MM.1S (cell line): ENCODE measurements at regions not wholly inside any gene's neighbourhood (a gene's known extent, or its start where the extent isn't known, plus 50 kb on each side); places are given as distances from the start of the nearest gene placed in this dataset.
"Not testable (repeated sequence)": the region's sequence is repeated elsewhere in the genome, so short reads cannot be mapped to it uniquely, and the experiment has no call there.

ENCODE experiments used
- EZH2 ChIP-seq: fragments of 300-600 bp; sonication (generic); optimal IDR thresholded peaks from 2 replicates; pipeline ENCODE3; 2017; ENCODE audit warnings: low read depth, mild to moderate bottlenecking, antibody characterized with exemption, low read length, mixed read lengths
- TF ChIP-seq, protein P1 (sequence below): fragments of 300-600 bp; sonication (generic); IDR thresholded peaks from 2 replicates; pipeline ENCODE4 v1.5.1; 2016; ENCODE audit warnings: antibody characterized with exemption, low read length, mixed read lengths

DNA sequence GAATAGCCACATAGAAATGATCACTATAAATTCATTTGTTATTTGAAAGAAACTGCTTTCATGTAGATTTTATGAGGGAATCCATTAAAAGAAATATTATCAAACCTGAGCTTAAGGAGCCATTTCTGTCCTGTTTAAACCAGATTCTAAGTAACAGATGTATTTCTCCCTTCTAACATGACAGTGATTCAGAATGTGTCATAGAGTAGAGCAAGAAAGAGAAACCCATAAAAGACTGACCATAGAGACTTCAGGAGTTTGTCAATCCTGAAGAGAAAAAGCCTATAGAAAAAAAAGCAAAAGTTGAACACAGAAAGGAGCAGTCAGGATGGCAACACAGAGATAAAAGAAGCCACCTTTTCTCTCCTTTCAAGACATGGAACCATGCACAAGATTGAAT lies 390.6 kb downstream of the PRIM2 start:
- TF ChIP-seq, protein P1, sequence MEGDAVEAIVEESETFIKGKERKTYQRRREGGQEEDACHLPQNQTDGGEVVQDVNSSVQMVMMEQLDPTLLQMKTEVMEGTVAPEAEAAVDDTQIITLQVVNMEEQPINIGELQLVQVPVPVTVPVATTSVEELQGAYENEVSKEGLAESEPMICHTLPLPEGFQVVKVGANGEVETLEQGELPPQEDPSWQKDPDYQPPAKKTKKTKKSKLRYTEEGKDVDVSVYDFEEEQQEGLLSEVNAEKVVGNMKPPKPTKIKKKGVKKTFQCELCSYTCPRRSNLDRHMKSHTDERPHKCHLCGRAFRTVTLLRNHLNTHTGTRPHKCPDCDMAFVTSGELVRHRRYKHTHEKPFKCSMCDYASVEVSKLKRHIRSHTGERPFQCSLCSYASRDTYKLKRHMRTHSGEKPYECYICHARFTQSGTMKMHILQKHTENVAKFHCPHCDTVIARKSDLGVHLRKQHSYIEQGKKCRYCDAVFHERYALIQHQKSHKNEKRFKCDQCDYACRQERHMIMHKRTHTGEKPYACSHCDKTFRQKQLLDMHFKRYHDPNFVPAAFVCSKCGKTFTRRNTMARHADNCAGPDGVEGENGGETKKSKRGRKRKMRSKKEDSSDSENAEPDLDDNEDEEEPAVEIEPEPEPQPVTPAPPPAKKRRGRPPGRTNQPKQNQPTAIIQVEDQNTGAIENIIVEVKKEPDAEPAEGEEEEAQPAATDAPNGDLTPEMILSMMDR: not testable (repeated sequence)
- not testable (repeated sequence) for TF ChIP-seq EZH2
